HG03139 (cell line): ENCODE measurements at regions not wholly inside any gene's neighbourhood (a gene's known extent, or its start where the extent isn't known, plus 50 kb on each side); places are given as distances from the start of the nearest gene placed in this dataset.
"Not testable (repeated sequence)": the region's sequence is repeated elsewhere in the genome, so short reads cannot be mapped to it uniquely, and the experiment has no call there.

Source experiments
- ATAC-seq: cut with Tn5 transposase; IDR thresholded peaks from one replicate; pipeline ENCODE4 v1.9.1; 2021; ENCODE audit not compliant: unreplicated experiment

- ATAC-seq, result no peak
Observed at GRCh38 chr5:162939991-162940390, 497.4 kb upstream of the CCNG1 start.

GRCh38 chr5:162948677-162949076 is 488.7 kb upstream of the CCNG1 start:
- ATAC-seq, result no peak

GRCh38 chr5:162956570-162956969 is 480.8 kb upstream of the CCNG1 start:
- no peak for ATAC-seq

- ATAC-seq, result not testable (repeated sequence)
Observed at GRCh38 chr5:162964144-162964543, 473.3 kb upstream of the CCNG1 start.

GRCh38 chr5:162990063-162990462 is 447.3 kb upstream of the CCNG1 start:
- no peak for ATAC-seq

- ATAC-seq, result peak; percentile 59
Observed at GRCh38 chr5:162990856-162991497, 446.4 kb upstream of the CCNG1 start.

- ATAC-seq, result no peak
Observed at GRCh38 chr5:162995568-162995967, 441.8 kb upstream of the CCNG1 start.

GRCh38 chr5:162996053-162996452 is 441.3 kb upstream of the CCNG1 start:
- no peak for ATAC-seq

GRCh38 chr5:163005949-163006348 is 431.4 kb upstream of the CCNG1 start:
- no peak for ATAC-seq

GRCh38 chr5:163022582-163023128 is 414.7 kb upstream of the CCNG1 start:
- no peak for ATAC-seq

- ATAC-seq, result no peak
Observed at GRCh38 chr5:163023846-163024245, 413.5 kb upstream of the CCNG1 start.

GRCh38 chr5:163024936-163025335 is 412.5 kb upstream of the CCNG1 start:
- ATAC-seq, result no peak

GRCh38 chr5:163033656-163034055 is 403.7 kb upstream of the CCNG1 start:
- no peak for ATAC-seq

- ATAC-seq, result no peak
Observed at GRCh38 chr5:163041254-163041653, 396.1 kb upstream of the CCNG1 start.

GRCh38 chr5:163079618-163080017 is 357.8 kb upstream of the CCNG1 start:
- no peak for ATAC-seq

GRCh38 chr5:163089230-163089629 is 348.2 kb upstream of the CCNG1 start:
- ATAC-seq, result no peak

- no peak for ATAC-seq
Observed at GRCh38 chr5:163089926-163090325, 347.5 kb upstream of the CCNG1 start.

- peak; percentile 81 for ATAC-seq
Observed at GRCh38 chr5:163094492-163095180, 342.8 kb upstream of the CCNG1 start.

- no peak for ATAC-seq
Observed at GRCh38 chr5:163104464-163104863, 332.9 kb upstream of the CCNG1 start.

GRCh38 chr5:163105456-163105855 is 331.9 kb upstream of the CCNG1 start:
- ATAC-seq, result no peak

GRCh38 chr5:163106098-163106497 is 331.3 kb upstream of the CCNG1 start:
- no peak for ATAC-seq

- no peak for ATAC-seq
Observed at GRCh38 chr5:163108351-163108750, 329.0 kb upstream of the CCNG1 start.
